K562 (cell line): ENCODE measurements at regions not wholly inside any gene's neighbourhood (a gene's known extent, or its start where the extent isn't known, plus 50 kb on each side); places are given as distances from the start of the nearest gene placed in this dataset.

Experiments
- ATAC-seq: fragments of 200-7000 bp; cut with Tn5 transposase; 3 replicates; pipeline ENCODE4 v1.9.1; 2020; ENCODE audit warnings: moderate library complexity
- BruUV-seq: library from RNA; stranded (reverse); fragments of 400-500 nt; replicated peaks from 2 replicates; lab custom pipeline; 2021; lab: Mats Ljungman, UMichigan
- CTCF ChIA-PET: fragments of 300-600 bp; formaldehyde crosslinking; extraction: SDS; loops from one replicate; lab custom pipeline; 2021; ENCODE audit warnings: low intra/inter-chr PET ratio; lab: Yijun Ruan, JAX
- POLR2A ChIA-PET: fragments of 300-600, 350-650 bp; sonication (Branson Sonifier 250); formaldehyde crosslinking; extraction: SDS; loops from one replicate; lab custom pipeline; 2021; ENCODE audit warnings: antibody characterized with exemption, inconsistent platforms; lab: Yijun Ruan, JAX
- DNase-seq, 4 experiments: peaks; one replicate each; pipeline versions ENCODE4 v3.0.0 to v3.0.0-alpha.2; 2011 to 2018; ENCODE audit warnings: low spot score in 3 of 4, mixed read lengths in 3 of 4; ENCODE audit errors: extremely low read depth in 1 of 4
- FAIRE-seq: peaks from 2 replicates; lab custom pipeline; 2011; peaks lifted over from hg19 to GRCh38; lab: Jason Lieb, UNC
- H2AFZ ChIP-seq: 2 replicates; pipeline ENCODE4 v1.6.0; 2011; ENCODE audit warnings: low read depth, low read length, control low read depth, inconsistent platforms
- H3K27ac ChIP-seq: fragments of 200-600 bp; 3 replicates; pipeline ENCODE4 v1.8.0; 2011; ENCODE audit warnings: low read depth, mild to moderate bottlenecking, control low read depth, inconsistent platforms, low read length, moderate library complexity, mixed read lengths; ENCODE audit errors: extremely low read depth
- H3K27me3 ChIP-seq, 2 experiments: fragments of 300-600 bp in 1 of 2; 2 replicates in 1 of 2; 3 replicates in 1 of 2; pipeline versions ENCODE4 v1.6.0 to v1.8.0; 2011; ENCODE audit warnings: inconsistent platforms in 2 of 2, low read length in 2 of 2, mild to moderate bottlenecking in 1 of 2, mixed read lengths in 1 of 2, moderate library complexity in 1 of 2; ENCODE audit not compliant: control insufficient read depth in 2 of 2, insufficient read depth in 2 of 2
- H3K36me3 ChIP-seq: fragments of 300-600 bp; 3 replicates; pipeline ENCODE4 v1.8.0; 2011; ENCODE audit warnings: mild to moderate bottlenecking, low read length, inconsistent platforms; ENCODE audit not compliant: control insufficient read depth, insufficient read depth
- H3K4me1 ChIP-seq, 2 experiments: fragments of 200-600 bp in 1 of 2; replicated peaks in 1 of 2; 2 replicates in 1 of 2; 3 replicates in 1 of 2; pipeline versions ENCODE4 v1.5.1 to v1.8.0; 2011; ENCODE audit warnings: inconsistent platforms in 2 of 2, low read length in 2 of 2, mild to moderate bottlenecking in 1 of 2, mixed read lengths in 1 of 2, moderate library complexity in 1 of 2; ENCODE audit not compliant: control insufficient read depth in 2 of 2, insufficient read depth in 2 of 2
- H3K4me2 ChIP-seq: 2 replicates; pipeline ENCODE4 v1.6.1; 2011; ENCODE audit warnings: low read length, control low read depth, inconsistent platforms, mixed read lengths; ENCODE audit not compliant: insufficient read depth
- H3K4me3 ChIP-seq: fragments of 200-600 bp; sonication (generic), shearing (Covaris generic); 2 replicates; pipeline ENCODE4 v1.5.1; 2016; ENCODE audit warnings: control low read depth, inconsistent platforms
- H3K79me2 ChIP-seq: fragments of 200-600 bp; 3 replicates; pipeline ENCODE4 v1.8.0; 2011; ENCODE audit warnings: low read length, inconsistent platforms; ENCODE audit not compliant: control insufficient read depth, insufficient read depth
- H3K9ac ChIP-seq, 2 experiments: 2 replicates each; pipeline versions ENCODE4 v1.6.0 to v1.6.1; 2011; ENCODE audit warnings: low read depth in 2 of 2, low read length in 2 of 2, control low read depth in 1 of 2, inconsistent platforms in 1 of 2, mild to moderate bottlenecking in 1 of 2, mixed read lengths in 1 of 2; ENCODE audit not compliant: insufficient read depth in 1 of 2
- H3K9me1 ChIP-seq: one replicate; pipeline ENCODE4 v1.6.0; 2011; ENCODE audit warnings: inconsistent platforms, mild to moderate bottlenecking, low read length, moderate library complexity; ENCODE audit not compliant: control insufficient read depth, insufficient read depth
- H3K9me3 ChIP-seq: replicated peaks from 2 replicates; pipeline ENCODE4 v1.5.1; 2011; ENCODE audit warnings: low read depth, low read length, inconsistent platforms; ENCODE audit not compliant: control insufficient read depth, insufficient read depth
- H4K20me1 ChIP-seq: replicated peaks from 2 replicates; pipeline ENCODE4 v1.6.1; 2011; ENCODE audit warnings: low read length, inconsistent platforms, mixed read lengths; ENCODE audit not compliant: control insufficient read depth, insufficient read depth
- ARID1B ChIP-seq: fragments of 450-650 bp; IDR thresholded peaks from 2 replicates; pipeline ENCODE4 v1.6.1; 2016; ENCODE audit warnings: antibody characterized with exemption, mild to moderate bottlenecking, inconsistent platforms
- ATF1 ChIP-seq, 2 experiments: fragments of 450-650 bp in 1 of 2; IDR thresholded peaks; 2 replicates each; pipeline ENCODE4 v1.6.1; 2016; ENCODE audit warnings: missing compliant biosample characterization in 1 of 2, missing genetic modification characterization in 1 of 2
- CHD4 ChIP-seq: fragments of 200-600 bp; sonication (generic); IDR thresholded peaks from 3 replicates; pipeline ENCODE4 v1.6.1; 2012; ENCODE audit warnings: low read depth, mild to moderate bottlenecking, mixed read lengths, low read length, inconsistent platforms; ENCODE audit not compliant: insufficient read depth, insufficient replicate concordance, poor library complexity, severe bottlenecking
- ELF1 ChIP-seq: fragments of 200-800 bp; sonication (Bioruptor generic); IDR thresholded peaks from 2 replicates; pipeline ENCODE4 v1.6.1; 2016; ENCODE audit warnings: missing genetic modification characterization, missing compliant biosample characterization
- HNRNPL ChIP-seq: fragments of 200-400 bp; formaldehyde crosslinking; IDR thresholded peaks from 2 replicates; pipeline ENCODE4 v1.6.1; 2017; ENCODE audit warnings: low read depth, mild to moderate bottlenecking, low read length
- MTA3 ChIP-seq: fragments of 450-650 bp; formaldehyde crosslinking; IDR thresholded peaks from 2 replicates; pipeline ENCODE4 v1.6.1; 2017; ENCODE audit warnings: mild to moderate bottlenecking, borderline replicate concordance
- NFRKB ChIP-seq: fragments of 450-650 bp; IDR thresholded peaks from 2 replicates; pipeline ENCODE4 v1.6.1; 2016; ENCODE audit warnings: low read depth
- NR3C1 ChIP-seq: sonication (generic); formaldehyde crosslinking; IDR thresholded peaks from 2 replicates; pipeline ENCODE4 v1.8.1; 2022; ENCODE audit warnings: missing genetic modification reagents
- PHF21A ChIP-seq: fragments of 450-650 bp; IDR thresholded peaks from 2 replicates; pipeline ENCODE4 v1.6.1; 2017; ENCODE audit warnings: low read depth, borderline replicate concordance
- SMAD2 ChIP-seq: fragments of 150-350 bp; IDR thresholded peaks from 2 replicates; pipeline ENCODE4 v1.6.1; 2014; ENCODE audit warnings: low read depth, mild to moderate bottlenecking, low read length
- TAF1 ChIP-seq: IDR thresholded peaks from 2 replicates; pipeline ENCODE4 v1.6.1; 2011; ENCODE audit warnings: mild to moderate bottlenecking, low read length, moderate library complexity; ENCODE audit not compliant: insufficient read depth, control insufficient read depth, severe bottlenecking; ENCODE audit errors: extremely low read depth
- TAF15 ChIP-seq: fragments of 200-400 bp; formaldehyde crosslinking; IDR thresholded peaks from 2 replicates; pipeline ENCODE4 v1.6.1; 2017; ENCODE audit warnings: mild to moderate bottlenecking, low read depth, low read length, moderate library complexity
- TCF7L2 ChIP-seq: fragments of 150-350 bp; IDR thresholded peaks from 2 replicates; pipeline ENCODE4 v1.6.1; 2016; ENCODE audit warnings: low read depth, mild to moderate bottlenecking, low read length, moderate library complexity
- ZNF277 ChIP-seq: fragments of 250-450 bp; sonication (Bioruptor Pico); IDR thresholded peaks from 2 replicates; pipeline ENCODE4 v1.8.0; 2022; ENCODE audit warnings: inconsistent platforms, mild to moderate bottlenecking, moderate library complexity, borderline replicate concordance
- ZNF75A ChIP-seq: fragments of 450-650 bp; formaldehyde crosslinking; IDR thresholded peaks from 2 replicates; pipeline ENCODE4 v1.4.0; 2020; ENCODE audit warnings: mild to moderate bottlenecking
- WGBS: fragments of 100-300 bp; shearing (Covaris generic); methylation state at CpG from one replicate; pipeline ENCODE4 v1.1.6; 2016; ENCODE audit warnings: low coverage, mixed read lengths; ENCODE audit not compliant: insufficient coverage; ENCODE audit errors: missing lambda C conversion rate; 5-methylcytosine and 5-hydroxymethylcytosine counted together
- in situ Hi-C: fragments of 300-500 bp; cut with MboI; formaldehyde crosslinking; loops from 4 replicates; pipeline ENCODE4 v1.15.0; 2018; ENCODE audit warnings: inconsistent platforms, mixed read lengths
- intact Hi-C: fragments of 100-400 bp; cut with micrococcal nuclease; formaldehyde crosslinking; loops from 2 replicates; pipeline ENCODE4 v1.14.2; 2022

- TF ChIP-seq HNRNPL (no peak), NR3C1 (CRISPR knock-in tag) (no peak), TCF7L2 (no peak), ELF1 (tag) (no peak), TAF1 (no peak), PHF21A (no peak), ZNF75A (CRISPR knock-in tag) (no peak), SMAD2 (no peak), ARID1B (no peak), ATF1 (CRISPR knock-in tag; IDR thresholded peaks at IDR 0.05) (no peak), ATF1 (tag; IDR thresholded peaks at IDR 0.05) (no peak), CHD4 (no peak), TAF15 (no peak), MTA3 (no peak), NFRKB (no peak), ZNF277 (CRISPR knock-in tag) (no peak)
- H3K4me2 ChIP-seq: no peak overlapping the region
These were observed 74.1 kb upstream of the PARD3 start for GRCh38 chr10:34889004-34889869.

More at GRCh38 chr10:34889004-34889869, 74.1 kb upstream of the PARD3 start:
- Histone ChIP-seq H3K36me3 (no peaks in the 10 kb centered on the region), H3K4me1 (no peaks in the 10 kb centered on the region), H3K27me3 (peaks cover 4 to 24% of the 10 kb centered on the region in 2 experiments; a peak in 4 of 5 replicates), H3K79me2 (no peaks in the 10 kb centered on the region), H3K9me1 (no peaks in the 10 kb centered on the region), H3K9ac (no peak overlapping the region), H3K27ac (no peak overlapping the region), H2AFZ (no peak overlapping the region), H3K4me3 (no peak overlapping the region), H3K9me3 (no peaks in the 10 kb centered on the region), H4K20me1 (no peaks in the 10 kb centered on the region)
- ChIA-PET POLR2A (no interaction called here), CTCF (no interaction called here)
- intact Hi-C loops: no loop called here
- FAIRE-seq (no peak), ATAC-seq (no peak), DNase-seq (no peak)
- in situ Hi-C loops: no loop called here
- WGBS: 6% methylated on average over 16 of the region's 16 CpGs
- no TSS peak for BruUV-seq
